ENCODE measurements at regions not wholly inside any gene's neighbourhood (a gene's known extent, or its start where the extent isn't known, plus 50 kb on each side); places are given as distances from the start of the nearest gene placed in this dataset.

DNA sequence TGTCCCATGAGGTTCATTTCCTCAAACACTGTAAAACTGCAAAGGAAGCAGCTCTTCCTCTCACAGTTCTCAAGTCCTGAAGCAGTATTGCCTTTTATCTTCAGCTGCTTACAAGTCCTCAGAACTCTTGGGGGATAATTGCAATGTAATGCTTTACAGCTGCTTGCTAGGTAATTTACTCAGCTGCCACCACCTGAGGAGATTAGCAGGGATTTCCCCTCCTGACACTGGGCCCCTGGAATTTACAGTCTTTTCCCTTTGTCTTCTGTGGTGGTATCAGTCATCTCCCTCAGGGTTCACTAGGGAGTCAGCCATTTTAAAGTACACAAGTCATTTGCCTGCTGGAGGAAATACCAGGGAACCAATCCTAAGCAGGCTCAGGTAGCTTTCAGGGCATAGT lies 754.3 kb upstream of the GRAMD2B start:
- DNase-seq (ENCODE audit: low read depth in 1 of 2, low spot score in 1 of 2) = no peak
- CTCF ChIA-PET = no interaction called here

GRCh38 chr5:125673359-125673950 lies 749.8 kb upstream of the GRAMD2B start:
- Histone ChIP-seq H3K4me2 (no peak overlapping the region), H3K4me3 (no peak overlapping the region), H3K4me1 (no peaks in the 10 kb centered on the region), H3K9me3 (no peaks in the 10 kb centered on the region), H3K27ac (no peak overlapping the region)
- no peak for ATAC-seq
- ChIA-PET CTCF (no interaction called here), POLR2A (no interaction called here)
- WGBS (ENCODE audit: missing lambda C conversion rate) = 26% methylated on average over 4 of the region's 4 CpGs
- DNase-seq (ENCODE audit: low read depth in 1 of 2, low spot score in 1 of 2) = no peak
- no peak for TF ChIP-seq PBX3 (IDR thresholded peaks at IDR 0.05)
- TF ChIP-seq RCOR1 (IDR thresholded peaks at IDR 0.05; ENCODE audit: low read depth, low read length) = no peak
- TF ChIP-seq SMC3 (IDR thresholded peaks at IDR 0.05) = no peak
- TF ChIP-seq, protein P1, sequence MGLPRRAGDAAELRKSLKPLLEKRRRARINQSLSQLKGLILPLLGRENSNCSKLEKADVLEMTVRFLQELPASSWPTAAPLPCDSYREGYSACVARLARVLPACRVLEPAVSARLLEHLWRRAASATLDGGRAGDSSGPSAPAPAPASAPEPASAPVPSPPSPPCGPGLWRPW (IDR thresholded peaks at IDR 0.05) = no peak
- TF ChIP-seq FOSL2 (IDR thresholded peaks at IDR 0.05) = no peak
- no peak for TF ChIP-seq FOSL2 (CRISPR knock-in tag; IDR thresholded peaks at IDR 0.05)
- TF ChIP-seq ZNF302 (CRISPR knock-in tag; IDR thresholded peaks at IDR 0.05) = no peak
- no peak for TF ChIP-seq CEBPB (IDR thresholded peaks at IDR 0.05)
- no peak for TF ChIP-seq RNF2 (IDR thresholded peaks at IDR 0.05; ENCODE audit: borderline replicate concordance, low read depth)
- no peak for TF ChIP-seq RFX5 (IDR thresholded peaks at IDR 0.05)
- no peak for TF ChIP-seq HOXB5 (CRISPR knock-in tag; IDR thresholded peaks at IDR 0.05)
- TF ChIP-seq CHD2 (IDR thresholded peaks at IDR 0.05; ENCODE audit: low read length, partially characterized antibody) = no peak
- no peak for TF ChIP-seq SREBF2 (IDR thresholded peaks at IDR 0.05)
- TF ChIP-seq TP53 (CRISPR knock-in tag; IDR thresholded peaks at IDR 0.05) = no peak
- TF ChIP-seq HDAC2 (IDR thresholded peaks at IDR 0.05) = no peak
- TF ChIP-seq BHLHE40 (IDR thresholded peaks at IDR 0.05; ENCODE audit: low read depth, low read length) = no peak
- no peak for TF ChIP-seq RAD21 (conservative IDR thresholded peaks at IDR 0.05 in 1 of 2, IDR thresholded peaks at IDR 0.05 in 1 of 2)
- TF ChIP-seq TFCP2L1 (CRISPR knock-in tag; IDR thresholded peaks at IDR 0.05) = no peak
- no peak for TF ChIP-seq HOXA7 (CRISPR knock-in tag; IDR thresholded peaks at IDR 0.05)
- TF ChIP-seq EP300 (IDR thresholded peaks at IDR 0.05) = no peak
- TF ChIP-seq, protein P2, sequence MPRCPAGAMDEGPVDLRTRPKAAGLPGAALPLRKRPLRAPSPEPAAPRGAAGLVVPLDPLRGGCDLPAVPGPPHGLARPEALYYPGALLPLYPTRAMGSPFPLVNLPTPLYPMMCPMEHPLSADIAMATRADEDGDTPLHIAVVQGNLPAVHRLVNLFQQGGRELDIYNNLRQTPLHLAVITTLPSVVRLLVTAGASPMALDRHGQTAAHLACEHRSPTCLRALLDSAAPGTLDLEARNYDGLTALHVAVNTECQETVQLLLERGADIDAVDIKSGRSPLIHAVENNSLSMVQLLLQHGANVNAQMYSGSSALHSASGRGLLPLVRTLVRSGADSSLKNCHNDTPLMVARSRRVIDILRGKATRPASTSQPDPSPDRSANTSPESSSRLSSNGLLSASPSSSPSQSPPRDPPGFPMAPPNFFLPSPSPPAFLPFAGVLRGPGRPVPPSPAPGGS (IDR thresholded peaks at IDR 0.05) = no peak
- no peak for FAIRE-seq

More for the DNA sequence above, 754.3 kb upstream of the GRAMD2B start:
- FAIRE-seq (no peak), ATAC-seq (no peak)
- POLR2A ChIA-PET = no interaction called here
- TF ChIP-seq RCOR1 (IDR thresholded peaks at IDR 0.05; ENCODE audit: low read depth, low read length) (no peak), SREBF2 (IDR thresholded peaks at IDR 0.05) (no peak), ESRRA (IDR thresholded peaks at IDR 0.05; ENCODE audit: borderline replicate concordance, low read length) (no peak), BHLHE40 (IDR thresholded peaks at IDR 0.05; ENCODE audit: low read depth, low read length) (no peak), TFCP2L1 (CRISPR knock-in tag; IDR thresholded peaks at IDR 0.05) (no peak), HDAC2 (IDR thresholded peaks at IDR 0.05) (no peak), HOXA7 (CRISPR knock-in tag; IDR thresholded peaks at IDR 0.05) (no peak), JUNB (IDR thresholded peaks at IDR 0.05) (no peak)
- TF ChIP-seq, protein P3, sequence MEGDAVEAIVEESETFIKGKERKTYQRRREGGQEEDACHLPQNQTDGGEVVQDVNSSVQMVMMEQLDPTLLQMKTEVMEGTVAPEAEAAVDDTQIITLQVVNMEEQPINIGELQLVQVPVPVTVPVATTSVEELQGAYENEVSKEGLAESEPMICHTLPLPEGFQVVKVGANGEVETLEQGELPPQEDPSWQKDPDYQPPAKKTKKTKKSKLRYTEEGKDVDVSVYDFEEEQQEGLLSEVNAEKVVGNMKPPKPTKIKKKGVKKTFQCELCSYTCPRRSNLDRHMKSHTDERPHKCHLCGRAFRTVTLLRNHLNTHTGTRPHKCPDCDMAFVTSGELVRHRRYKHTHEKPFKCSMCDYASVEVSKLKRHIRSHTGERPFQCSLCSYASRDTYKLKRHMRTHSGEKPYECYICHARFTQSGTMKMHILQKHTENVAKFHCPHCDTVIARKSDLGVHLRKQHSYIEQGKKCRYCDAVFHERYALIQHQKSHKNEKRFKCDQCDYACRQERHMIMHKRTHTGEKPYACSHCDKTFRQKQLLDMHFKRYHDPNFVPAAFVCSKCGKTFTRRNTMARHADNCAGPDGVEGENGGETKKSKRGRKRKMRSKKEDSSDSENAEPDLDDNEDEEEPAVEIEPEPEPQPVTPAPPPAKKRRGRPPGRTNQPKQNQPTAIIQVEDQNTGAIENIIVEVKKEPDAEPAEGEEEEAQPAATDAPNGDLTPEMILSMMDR (IDR thresholded peaks at IDR 0.05) = no peak
- Histone ChIP-seq H3K27ac (no peak overlapping the region), H3K4me1 (no peaks in the 10 kb centered on the region), H3K4me2 (no peak overlapping the region), H3K4me3 (no peak overlapping the region), H3K9me3 (0 out of 3 replicates have a peak, but pooled peaks cover 3% of the 10 kb centered on the region)
